ENCODE measurements at regions not wholly inside any gene's neighbourhood (a gene's known extent, or its start where the extent isn't known, plus 50 kb on each side); places are given as distances from the start of the nearest gene placed in this dataset.

GRCh38 chr7:149624419-149625339 is 127.1 kb upstream of the ZNF746 start:
- peak; percentile 79 for TF ChIP-seq POLR2AphosphoS5 (IDR thresholded peaks at IDR 0.05; ENCODE audit: low read depth, low read length)
- TF ChIP-seq USF2 (IDR thresholded peaks at IDR 0.05; ENCODE audit: borderline replicate concordance, low read depth, low read length): no peak
- peak; percentile 49; the same call in 1 of the 2 replicates for TF ChIP-seq ZBTB33 (IDR thresholded peaks at IDR 0.05; ENCODE audit: borderline replicate concordance, low read depth)
- peak; percentile 79 for TF ChIP-seq ELF1 (IDR thresholded peaks at IDR 0.05)
- TF ChIP-seq CTCF (IDR thresholded peaks at IDR 0.05): peak; percentile 94
